Right lobe of liver (tissue), 6 donors: ENCODE measurements at regions not wholly inside any gene's neighbourhood (a gene's known extent, or its start where the extent isn't known, plus 50 kb on each side); places are given as distances from the start of the nearest gene placed in this dataset.
"Not testable (repeated sequence)": the region's sequence is repeated elsewhere in the genome, so short reads cannot be mapped to it uniquely, and the experiment has no call there.

Experiments
- ATAC-seq, 4 donors: fragments of 200-7000 bp; cut with Tn5 transposase; one replicate each; pipeline ENCODE4 v1.9.1; 2020; ENCODE audit warnings: mild to moderate bottlenecking in 4 of 4, moderate library complexity in 4 of 4
- DNase-seq, 3 donors: peaks; one replicate each; pipeline ENCODE4 v3.0.0-alpha.2; 2020
- H3K27ac ChIP-seq, 3 donors: fragments of 200-600 bp; one replicate each; pipeline ENCODE4 v1.8.0; 2022
- H3K27me3 ChIP-seq, 2 donors: fragments of 200-600 bp; one replicate each; pipeline ENCODE4 v1.8.0; 2022
- H3K36me3 ChIP-seq, 4 donors: fragments of 200-600 bp; sonication (generic) in 1 of 4; one replicate each; pipeline versions ENCODE4 v1.5.1 to v1.8.0; 2017 to 2022; ENCODE audit warnings: control low read depth in 1 of 4
- H3K4me1 ChIP-seq, 4 donors: fragments of 200-600 bp; sonication (generic) in 1 of 4; one replicate each; pipeline versions ENCODE4 v1.5.1 to v1.8.0; 2017 to 2022; ENCODE audit warnings: control low read depth in 1 of 4
- H3K4me3 ChIP-seq, 3 donors: fragments of 200-600 bp; one replicate each; pipeline ENCODE4 v1.8.0; 2022
- H3K9me3 ChIP-seq, 4 donors: fragments of 200-600 bp; sonication (generic) in 1 of 4; one replicate each; pipeline versions ENCODE4 v1.5.1 to v1.8.0; 2017 to 2022; ENCODE audit warnings: control low read depth in 1 of 4
- CTCF ChIP-seq, 4 donors: fragments of 200-600 bp in 3 of 4; fragments of 450-650 bp in 1 of 4; IDR thresholded peaks; one replicate each; pipeline versions ENCODE4 v1.5.1 to v1.8.0; 2016 to 2022; ENCODE audit warnings: antibody characterized with exemption in 4 of 4, mild to moderate bottlenecking in 2 of 4
- POLR2A ChIP-seq: fragments of 450-650 bp; IDR thresholded peaks from one replicate; pipeline ENCODE4 v1.6.1; 2017; ENCODE audit warnings: antibody characterized with exemption, mild to moderate bottlenecking
- WGBS: methylation state at CpG from one replicate; pipeline ENCODE4 v1.1.6; 2018; ENCODE audit warnings: low coverage, low lambda C conversion rate; ENCODE audit not compliant: insufficient coverage; ENCODE audit errors: missing lambda C conversion rate; 5-methylcytosine and 5-hydroxymethylcytosine counted together
- intact Hi-C, 2 donors: fragments of 100-400 bp; cut with DNase I; formaldehyde crosslinking; loops; one replicate each; pipeline versions ENCODE4 v1.11.2 to v1.14.1; 2022
- donor health status: DM: no; HTN: yes; CAD: no.
- donor health status: DM: no; HTN: no; CAD: no.
- donor health status: DM: no; HTN: no; CAD: no.
- donor health status: DM: no; HTN: yes; CAD: no.
- donor health status: DM: no; HTN: yes; CAD: no.

- WGBS: 69% methylated on average over 6 of the region's 6 CpGs
- no peak for TF ChIP-seq POLR2A
- no peak for TF ChIP-seq CTCF (IDR thresholded peaks at IDR 0.05)
- Histone ChIP-seq H3K36me3 (no peaks in the 10 kb centered on the region), H3K27me3 (no peaks in the 10 kb centered on the region), H3K27ac (no peak overlapping the region), H3K4me3 (no peak overlapping the region), H3K9me3 (no peaks in the 10 kb centered on the region), H3K4me1 (no peaks in the 10 kb centered on the region)
- no peak for ATAC-seq
- intact Hi-C loops: no loop called here
- DNase-seq: no peak
These were observed 229.1 kb upstream of the JARID2 start for GRCh38 chr6:15016813-15017212.

GRCh38 chr6:15017261-15017660 is 228.6 kb upstream of the JARID2 start:
- H3K27me3 ChIP-seq: no peaks in the 10 kb centered on the region
- H3K9me3 ChIP-seq: no peaks in the 10 kb centered on the region
- no peaks in the 10 kb centered on the region for H3K36me3 ChIP-seq
- no peak overlapping the region for H3K4me3 ChIP-seq
- intact Hi-C loops: no loop called here
- TF ChIP-seq POLR2A (no peak), CTCF (IDR thresholded peaks at IDR 0.05) (no peak)
- no peak for DNase-seq
- no peak for ATAC-seq
- H3K27ac ChIP-seq: no peak overlapping the region
- H3K4me1 ChIP-seq: no peaks in the 10 kb centered on the region
- 41% methylated on average over 11 of the region's 11 CpGs for WGBS

GRCh38 chr6:15017803-15018202 is 228.1 kb upstream of the JARID2 start:
- no peaks in the 10 kb centered on the region for H3K9me3 ChIP-seq
- ATAC-seq (no peak), DNase-seq (no peak)
- intact Hi-C loops: no loop called here
- no peaks in the 10 kb centered on the region for H3K36me3 ChIP-seq
- H3K4me3 ChIP-seq: no peak overlapping the region
- H3K27ac ChIP-seq: no peak overlapping the region
- TF ChIP-seq POLR2A (no peak), CTCF (IDR thresholded peaks at IDR 0.05) (no peak)
- no peaks in the 10 kb centered on the region for H3K27me3 ChIP-seq
- no peaks in the 10 kb centered on the region for H3K4me1 ChIP-seq
- 94% methylated on average over 9 of the region's 9 CpGs for WGBS

- TF ChIP-seq CTCF (IDR thresholded peaks at IDR 0.05): no peak
- TF ChIP-seq POLR2A: no peak
- 89% methylated on average over 8 of the region's 8 CpGs for WGBS
- no peaks in the 10 kb centered on the region for H3K9me3 ChIP-seq
- H3K27ac ChIP-seq: no peak overlapping the region
- no peaks in the 10 kb centered on the region for H3K36me3 ChIP-seq
- H3K4me3 ChIP-seq: no peak overlapping the region
- H3K4me1 ChIP-seq: no peaks in the 10 kb centered on the region
- no peaks in the 10 kb centered on the region for H3K27me3 ChIP-seq
- DNase-seq (no peak), ATAC-seq (no peak)
- intact Hi-C loops: no loop called here
These were observed 225.6 kb upstream of the JARID2 start for GRCh38 chr6:15020119-15020770.

- 89% methylated on average over 7 of the region's 7 CpGs for WGBS
- intact Hi-C loops: no loop called here
- DNase-seq: no peak
- H3K27me3 ChIP-seq: no peaks in the 10 kb centered on the region
- ATAC-seq: no peak
- TF ChIP-seq CTCF (IDR thresholded peaks at IDR 0.05) (no peak), POLR2A (no peak)
- H3K9me3 ChIP-seq: no peaks in the 10 kb centered on the region
- no peaks in the 10 kb centered on the region for H3K4me1 ChIP-seq
- H3K36me3 ChIP-seq: no peaks in the 10 kb centered on the region
- no peak overlapping the region for H3K4me3 ChIP-seq
- no peak overlapping the region for H3K27ac ChIP-seq
These were observed 224.8 kb upstream of the JARID2 start for GRCh38 chr6:15021074-15021473.

- H3K27ac ChIP-seq, H3K27me3 ChIP-seq, H3K4me3 ChIP-seq, H3K36me3 ChIP-seq, intact Hi-C loops, H3K4me1 ChIP-seq, ATAC-seq, H3K9me3 ChIP-seq, DNase-seq: not testable (repeated sequence)
- WGBS: 88% methylated on average over 11 of the region's 14 CpGs
These were observed 222.9 kb upstream of the JARID2 start for GRCh38 chr6:15023018-15023417.
